NCI-H146 (cell line): ENCODE measurements at regions not wholly inside any gene's neighbourhood (a gene's known extent, or its start where the extent isn't known, plus 50 kb on each side); places are given as distances from the start of the nearest gene placed in this dataset.
"Not testable (repeated sequence)": the region's sequence is repeated elsewhere in the genome, so short reads cannot be mapped to it uniquely, and the experiment has no call there.

Experiments
- DNase-seq: peaks from one replicate; lab custom pipeline; 2025; lab: John Stamatoyannopoulos, UW

- no peak for DNase-seq
Observed at GRCh38 chr4:79747252-79747651, 325.8 kb downstream of the ANTXR2 start.

- DNase-seq: no peak
Observed at GRCh38 chr4:79743014-79743413, 330.0 kb downstream of the ANTXR2 start.

- no peak for DNase-seq
Observed at GRCh38 chr4:79739912-79740311, 331.9 kb upstream of the GK2 start.

- DNase-seq: no peak
Observed at GRCh38 chr4:79723507-79723906, 315.5 kb upstream of the GK2 start.

- no peak for DNase-seq
Observed at GRCh38 chr4:79700356-79700755, 292.3 kb upstream of the GK2 start.

- DNase-seq: no peak
Observed at GRCh38 chr4:79697444-79697843, 289.4 kb upstream of the GK2 start.

- not testable (repeated sequence) for DNase-seq
Observed at GRCh38 chr4:79696534-79696933, 288.5 kb upstream of the GK2 start.

GRCh38 chr4:79695848-79696247, 287.8 kb upstream of the GK2 start:
- DNase-seq: peak; percentile 90

- no peak for DNase-seq
Observed at GRCh38 chr4:79689740-79690139, 281.7 kb upstream of the GK2 start.

- DNase-seq: no peak
Observed at GRCh38 chr4:79688691-79689090, 280.7 kb upstream of the GK2 start.

- DNase-seq: no peak
Observed at GRCh38 chr4:79687006-79687405, 279.0 kb upstream of the GK2 start.

- no peak for DNase-seq
Observed at GRCh38 chr4:79685542-79685941, 277.5 kb upstream of the GK2 start.

- no peak for DNase-seq
Observed at GRCh38 chr4:79684516-79684915, 276.5 kb upstream of the GK2 start.

- peak; percentile 59 for DNase-seq
Observed at GRCh38 chr4:79682801-79683530, 274.9 kb upstream of the GK2 start.

GRCh38 chr4:79682161-79682560, 274.1 kb upstream of the GK2 start:
- DNase-seq: no peak

GRCh38 chr4:79679859-79680258, 271.8 kb upstream of the GK2 start:
- no peak for DNase-seq

GRCh38 chr4:79678472-79679202, 270.6 kb upstream of the GK2 start:
- no peak for DNase-seq

- DNase-seq: no peak
Observed at GRCh38 chr4:79676705-79677104, 268.7 kb upstream of the GK2 start.

GRCh38 chr4:79674906-79675305, 266.9 kb upstream of the GK2 start:
- DNase-seq: not testable (repeated sequence)

- DNase-seq: no peak
Observed at GRCh38 chr4:79673898-79674297, 265.9 kb upstream of the GK2 start.

- no peak for DNase-seq
Observed at GRCh38 chr4:79673377-79673776, 265.3 kb upstream of the GK2 start.

GRCh38 chr4:79666875-79667274, 258.8 kb upstream of the GK2 start:
- no peak for DNase-seq

- no peak for DNase-seq
Observed at GRCh38 chr4:79666112-79666511, 258.1 kb upstream of the GK2 start.

GRCh38 chr4:79663865-79664264, 255.8 kb upstream of the GK2 start:
- DNase-seq: no peak
